ENCODE measurements at regions not wholly inside any gene's neighbourhood (a gene's known extent, or its start where the extent isn't known, plus 50 kb on each side); places are given as distances from the start of the nearest gene placed in this dataset.
"Not testable (repeated sequence)": the region's sequence is repeated elsewhere in the genome, so short reads cannot be mapped to it uniquely, and the experiment has no call there.

- H3K27me3 ChIP-seq (replicated peaks; ENCODE audit: insufficient read depth), result no peaks in the 10 kb centered on the region
Observed at GRCh38 chr21:32962268-32962667, 63.5 kb upstream of the OLIG2 start.

GRCh38 chr21:32965129-32965680 is 60.5 kb upstream of the OLIG2 start:
- ATAC-seq (ENCODE audit: insufficient number of reproducible peaks, low FRiP score, low read depth) (no peak), DNase-seq (ENCODE audit: low spot score) (no peak)
- Histone ChIP-seq H3K27ac (no peak overlapping the region), H3K9me3 (no peaks in the 10 kb centered on the region), H3K4me1 (ENCODE audit: control insufficient read depth in 1 of 2, low read depth in 2 of 2) (no peaks in the 10 kb centered on the region), H3K4me3 (no peak overlapping the region), H3K36me3 (no peaks in the 10 kb centered on the region), H3K27me3 (replicated peaks; ENCODE audit: insufficient read depth) (no peaks in the 10 kb centered on the region)
- TF ChIP-seq CTCF (IDR thresholded peaks at IDR 0.05), result no peak

More at GRCh38 chr21:32962268-32962667, 63.5 kb upstream of the OLIG2 start:
- Histone ChIP-seq H3K27ac (no peak overlapping the region), H3K4me3 (no peak overlapping the region), H3K36me3 (no peaks in the 10 kb centered on the region), H3K9me3 (no peaks in the 10 kb centered on the region), H3K4me1 (ENCODE audit: control insufficient read depth in 1 of 2, low read depth in 2 of 2) (no peaks in the 10 kb centered on the region)
- DNase-seq (ENCODE audit: low spot score) (no peak), ATAC-seq (ENCODE audit: insufficient number of reproducible peaks, low FRiP score, low read depth) (no peak)
- TF ChIP-seq CTCF (IDR thresholded peaks at IDR 0.05), result no peak

GRCh38 chr21:32966120-32966519 is 59.6 kb upstream of the OLIG2 start:
- no peaks in the 10 kb centered on the region for H3K4me1 ChIP-seq (ENCODE audit: control insufficient read depth in 1 of 2, low read depth in 2 of 2)
- H3K4me3 ChIP-seq, result no peak overlapping the region
- no peaks in the 10 kb centered on the region for H3K27me3 ChIP-seq (replicated peaks; ENCODE audit: insufficient read depth)
- no peak for TF ChIP-seq CTCF (IDR thresholded peaks at IDR 0.05)
- DNase-seq (ENCODE audit: low spot score) (no peak), ATAC-seq (ENCODE audit: insufficient number of reproducible peaks, low FRiP score, low read depth) (no peak)
- H3K27ac ChIP-seq, result no peak overlapping the region
- no peaks in the 10 kb centered on the region for H3K9me3 ChIP-seq
- no peaks in the 10 kb centered on the region for H3K36me3 ChIP-seq

- H3K9me3 ChIP-seq; H3K4me3 ChIP-seq; H3K4me1 ChIP-seq (ENCODE audit: control insufficient read depth in 1 of 2, low read depth in 2 of 2); H3K36me3 ChIP-seq; ATAC-seq (ENCODE audit: insufficient number of reproducible peaks, low FRiP score, low read depth); H3K27me3 ChIP-seq (replicated peaks; ENCODE audit: insufficient read depth); H3K27ac ChIP-seq; DNase-seq (ENCODE audit: low spot score): not testable (repeated sequence)
Observed at GRCh38 chr21:32968103-32968502, 57.6 kb upstream of the OLIG2 start.

- Histone ChIP-seq H3K4me1 (ENCODE audit: control insufficient read depth in 1 of 2, low read depth in 2 of 2) (no peaks in the 10 kb centered on the region), H3K9me3 (no peaks in the 10 kb centered on the region), H3K27me3 (replicated peaks; ENCODE audit: insufficient read depth) (no peaks in the 10 kb centered on the region), H3K27ac (no peak overlapping the region), H3K4me3 (no peak overlapping the region), H3K36me3 (no peaks in the 10 kb centered on the region)
- DNase-seq (ENCODE audit: low spot score), result no peak
- no peak for ATAC-seq (ENCODE audit: insufficient number of reproducible peaks, low FRiP score, low read depth)
- no peak for TF ChIP-seq CTCF (IDR thresholded peaks at IDR 0.05)
Observed at GRCh38 chr21:32974653-32975052, 51.1 kb upstream of the OLIG2 start.

- H3K4me1 ChIP-seq (ENCODE audit: control insufficient read depth in 1 of 2, low read depth in 2 of 2), result no peaks in the 10 kb centered on the region
- H3K4me3 ChIP-seq, result no peak overlapping the region
- H3K27ac ChIP-seq, result no peak overlapping the region
- no peaks in the 10 kb centered on the region for H3K36me3 ChIP-seq
- H3K9me3 ChIP-seq, result no peaks in the 10 kb centered on the region
- H3K27me3 ChIP-seq (replicated peaks; ENCODE audit: insufficient read depth), result no peaks in the 10 kb centered on the region
- DNase-seq (ENCODE audit: low spot score) (no peak), ATAC-seq (ENCODE audit: insufficient number of reproducible peaks, low FRiP score, low read depth) (no peak)
- no peak for TF ChIP-seq CTCF (IDR thresholded peaks at IDR 0.05)
Observed at GRCh38 chr21:32975811-32976431, 49.8 kb upstream of the OLIG2 start.
